Right atrium auricular region (tissue), 2 donors: ENCODE measurements at regions not wholly inside any gene's neighbourhood (a gene's known extent, or its start where the extent isn't known, plus 50 kb on each side); places are given as distances from the start of the nearest gene placed in this dataset.

ENCODE experiments used
- DNase-seq: peaks from one replicate; pipeline ENCODE4 v3.0.0-alpha.2; 2019; ENCODE audit warnings: low spot score
- H3K27ac ChIP-seq, 2 donors: fragments of 200-600 bp; sonication (generic); 1 replicate in 1 of 2; 2 replicates in 1 of 2; pipeline ENCODE4 v1.5.1; 2016 to 2019
- H3K27me3 ChIP-seq, 2 donors: fragments of 200-600 bp; sonication (generic); one replicate each; pipeline versions ENCODE4 v1.5.1 to v1.6.0; 2017 to 2019
- H3K36me3 ChIP-seq: fragments of 200-600 bp; sonication (generic); one replicate; pipeline ENCODE4 v1.5.1; 2016
- H3K4me1 ChIP-seq, 2 donors: fragments of 200-600 bp; sonication (generic); one replicate each; pipeline versions ENCODE4 v1.5.1 to v1.6.0; 2017 to 2019
- H3K4me3 ChIP-seq, 2 donors: fragments of 200-600 bp; sonication (generic); 1 replicate in 1 of 2; 2 replicates in 1 of 2; pipeline ENCODE4 v1.5.1; 2017 to 2019; ENCODE audit warnings: mild to moderate bottlenecking in 1 of 2, moderate library complexity in 1 of 2
- H3K9me3 ChIP-seq, 2 donors: fragments of 200-600 bp; sonication (generic); one replicate each; pipeline ENCODE4 v1.5.1; 2019
- TF ChIP-seq, protein P1 (sequence below), 2 donors: fragments of 200-600 bp; sonication (generic); IDR thresholded peaks; one replicate each; pipeline ENCODE4 v1.5.1; 2019; ENCODE audit warnings: antibody characterized with exemption in 2 of 2

GRCh38 chr4:31124008-31124585 lies 403.9 kb downstream of the PCDH7 start:
- TF ChIP-seq, protein P1, sequence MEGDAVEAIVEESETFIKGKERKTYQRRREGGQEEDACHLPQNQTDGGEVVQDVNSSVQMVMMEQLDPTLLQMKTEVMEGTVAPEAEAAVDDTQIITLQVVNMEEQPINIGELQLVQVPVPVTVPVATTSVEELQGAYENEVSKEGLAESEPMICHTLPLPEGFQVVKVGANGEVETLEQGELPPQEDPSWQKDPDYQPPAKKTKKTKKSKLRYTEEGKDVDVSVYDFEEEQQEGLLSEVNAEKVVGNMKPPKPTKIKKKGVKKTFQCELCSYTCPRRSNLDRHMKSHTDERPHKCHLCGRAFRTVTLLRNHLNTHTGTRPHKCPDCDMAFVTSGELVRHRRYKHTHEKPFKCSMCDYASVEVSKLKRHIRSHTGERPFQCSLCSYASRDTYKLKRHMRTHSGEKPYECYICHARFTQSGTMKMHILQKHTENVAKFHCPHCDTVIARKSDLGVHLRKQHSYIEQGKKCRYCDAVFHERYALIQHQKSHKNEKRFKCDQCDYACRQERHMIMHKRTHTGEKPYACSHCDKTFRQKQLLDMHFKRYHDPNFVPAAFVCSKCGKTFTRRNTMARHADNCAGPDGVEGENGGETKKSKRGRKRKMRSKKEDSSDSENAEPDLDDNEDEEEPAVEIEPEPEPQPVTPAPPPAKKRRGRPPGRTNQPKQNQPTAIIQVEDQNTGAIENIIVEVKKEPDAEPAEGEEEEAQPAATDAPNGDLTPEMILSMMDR (IDR thresholded peaks at IDR 0.05), result no peak

GRCh38 chr4:31125061-31125460 lies 404.9 kb downstream of the PCDH7 start:
- TF ChIP-seq, protein P1 (IDR thresholded peaks at IDR 0.05), result no peak
- Histone ChIP-seq H3K36me3 (no peaks in the 10 kb centered on the region), H3K4me1 (no peaks in the 10 kb centered on the region)

More at GRCh38 chr4:31124008-31124585, 403.9 kb downstream of the PCDH7 start:
- no peak for DNase-seq
- no peak overlapping the region for H3K4me3 ChIP-seq
- H3K36me3 ChIP-seq, result no peaks in the 10 kb centered on the region
- H3K9me3 ChIP-seq, result no peaks in the 10 kb centered on the region
- no peaks in the 10 kb centered on the region for H3K27me3 ChIP-seq
- H3K27ac ChIP-seq, result no peak overlapping the region
- no peaks in the 10 kb centered on the region for H3K4me1 ChIP-seq

DNA sequence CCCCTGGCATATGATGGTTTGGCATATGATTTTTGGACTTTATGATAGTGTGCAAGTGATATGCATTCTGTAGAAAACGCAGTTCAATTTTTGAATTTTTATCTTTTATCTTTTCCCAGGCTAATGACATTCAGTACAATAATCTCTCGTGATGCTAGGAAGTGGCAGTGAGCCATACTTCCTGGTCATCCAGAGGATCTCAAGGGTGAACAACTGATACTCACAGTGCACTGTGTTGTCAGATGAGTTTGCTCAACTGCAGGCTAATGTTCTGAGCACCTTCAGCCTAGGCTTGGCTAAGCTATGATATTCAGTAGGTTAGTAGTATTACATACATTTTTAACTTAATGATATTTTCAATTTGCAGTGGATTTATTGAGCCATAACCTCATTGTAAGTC lies 405.3 kb downstream of the PCDH7 start:
- no peak for DNase-seq
- no peaks in the 10 kb centered on the region for H3K36me3 ChIP-seq
- TF ChIP-seq, protein P1 (IDR thresholded peaks at IDR 0.05), result no peak
- no peaks in the 10 kb centered on the region for H3K27me3 ChIP-seq
- no peaks in the 10 kb centered on the region for H3K9me3 ChIP-seq
- H3K4me1 ChIP-seq, result no peaks in the 10 kb centered on the region
- no peak overlapping the region for H3K27ac ChIP-seq
- H3K4me3 ChIP-seq, result no peak overlapping the region

More at GRCh38 chr4:31125061-31125460, 404.9 kb downstream of the PCDH7 start:
- Histone ChIP-seq H3K9me3 (no peaks in the 10 kb centered on the region), H3K4me3 (no peak overlapping the region), H3K27me3 (no peaks in the 10 kb centered on the region), H3K27ac (no peak overlapping the region)
- no peak for DNase-seq

- no peaks in the 10 kb centered on the region for H3K27me3 ChIP-seq
- H3K4me1 ChIP-seq, result no peaks in the 10 kb centered on the region
- H3K36me3 ChIP-seq, result no peaks in the 10 kb centered on the region
- H3K27ac ChIP-seq, result no peak overlapping the region
- H3K9me3 ChIP-seq, result no peaks in the 10 kb centered on the region
- DNase-seq, result no peak
- TF ChIP-seq, protein P1 (IDR thresholded peaks at IDR 0.05), result no peak
- no peak overlapping the region for H3K4me3 ChIP-seq
Measured at GRCh38 chr4:31126881-31127398, 406.8 kb downstream of the PCDH7 start.

- TF ChIP-seq, protein P1 (IDR thresholded peaks at IDR 0.05), result no peak
- no peak overlapping the region for H3K4me3 ChIP-seq
- no peaks in the 10 kb centered on the region for H3K4me1 ChIP-seq
- H3K9me3 ChIP-seq, result no peaks in the 10 kb centered on the region
- DNase-seq, result no peak
- no peaks in the 10 kb centered on the region for H3K27me3 ChIP-seq
- no peaks in the 10 kb centered on the region for H3K36me3 ChIP-seq
- H3K27ac ChIP-seq, result no peak overlapping the region
Measured at GRCh38 chr4:31130930-31131329, 410.8 kb downstream of the PCDH7 start.

DNA sequence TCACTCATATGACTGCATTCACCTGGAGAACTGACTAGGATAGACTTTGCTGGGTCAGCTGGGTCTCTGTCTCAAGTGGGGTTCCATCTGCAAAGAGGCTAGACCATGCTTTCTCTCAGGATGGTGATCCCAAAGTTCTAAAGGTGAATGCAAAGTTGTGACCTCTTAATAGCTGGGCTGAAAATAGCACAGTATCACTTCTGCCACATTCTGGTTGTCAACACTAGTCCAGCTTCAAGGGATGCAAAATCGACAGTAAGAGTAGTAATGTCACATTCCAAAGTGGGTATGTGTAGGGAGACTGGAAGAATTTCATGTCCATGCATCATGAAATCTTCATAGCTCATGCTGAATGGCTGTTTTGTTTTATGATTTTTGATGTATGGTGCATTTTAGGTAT lies 414.6 kb downstream of the PCDH7 start:
- TF ChIP-seq, protein P1 (IDR thresholded peaks at IDR 0.05), result no peak

More for the DNA sequence above, 414.6 kb downstream of the PCDH7 start:
- H3K9me3 ChIP-seq, result no peaks in the 10 kb centered on the region
- H3K27ac ChIP-seq, result no peak overlapping the region
- no peaks in the 10 kb centered on the region for H3K36me3 ChIP-seq
- H3K27me3 ChIP-seq, result no peaks in the 10 kb centered on the region
- H3K4me1 ChIP-seq, result no peaks in the 10 kb centered on the region
- H3K4me3 ChIP-seq, result no peak overlapping the region
- no peak for DNase-seq
